ENCODE measurements at regions not wholly inside any gene's neighbourhood (a gene's known extent, or its start where the extent isn't known, plus 50 kb on each side); places are given as distances from the start of the nearest gene placed in this dataset.

GRCh38 chr2:151029406-151030157, 232.1 kb downstream of the RBM43 start:
- intact Hi-C loops (cut with DNase I), result no loop called here
- Histone ChIP-seq H3K4me1 (peaks cover 0 to 15% (median 2%) of the 10 kb centered on the region in 3 donors), H3K27me3 (no peaks in the 10 kb centered on the region), H3K9me3 (no peaks in the 10 kb centered on the region), H3K27ac (no peak overlapping the region), H3K36me3 (no peaks in the 10 kb centered on the region), H3K4me3 (no peak overlapping the region)
- TF ChIP-seq, protein P1, sequence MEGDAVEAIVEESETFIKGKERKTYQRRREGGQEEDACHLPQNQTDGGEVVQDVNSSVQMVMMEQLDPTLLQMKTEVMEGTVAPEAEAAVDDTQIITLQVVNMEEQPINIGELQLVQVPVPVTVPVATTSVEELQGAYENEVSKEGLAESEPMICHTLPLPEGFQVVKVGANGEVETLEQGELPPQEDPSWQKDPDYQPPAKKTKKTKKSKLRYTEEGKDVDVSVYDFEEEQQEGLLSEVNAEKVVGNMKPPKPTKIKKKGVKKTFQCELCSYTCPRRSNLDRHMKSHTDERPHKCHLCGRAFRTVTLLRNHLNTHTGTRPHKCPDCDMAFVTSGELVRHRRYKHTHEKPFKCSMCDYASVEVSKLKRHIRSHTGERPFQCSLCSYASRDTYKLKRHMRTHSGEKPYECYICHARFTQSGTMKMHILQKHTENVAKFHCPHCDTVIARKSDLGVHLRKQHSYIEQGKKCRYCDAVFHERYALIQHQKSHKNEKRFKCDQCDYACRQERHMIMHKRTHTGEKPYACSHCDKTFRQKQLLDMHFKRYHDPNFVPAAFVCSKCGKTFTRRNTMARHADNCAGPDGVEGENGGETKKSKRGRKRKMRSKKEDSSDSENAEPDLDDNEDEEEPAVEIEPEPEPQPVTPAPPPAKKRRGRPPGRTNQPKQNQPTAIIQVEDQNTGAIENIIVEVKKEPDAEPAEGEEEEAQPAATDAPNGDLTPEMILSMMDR (IDR thresholded peaks at IDR 0.05), result no peak
- TF ChIP-seq POLR2A (IDR thresholded peaks at IDR 0.05), result no peak
- 57% methylated on average over 4 of the region's 4 CpGs for WGBS, 2 donors
- no peak for DNase-seq

- intact Hi-C loops (cut with DNase I), result no loop called here
- Histone ChIP-seq H3K27me3 (no peaks in the 10 kb centered on the region), H3K9me3 (no peaks in the 10 kb centered on the region), H3K36me3 (no peaks in the 10 kb centered on the region), H3K4me1 (peaks cover 0 to 14% (median 2%) of the 10 kb centered on the region in 3 donors), H3K27ac (no peak overlapping the region), H3K4me3 (no peak overlapping the region)
- DNase-seq, result no peak
- TF ChIP-seq POLR2A (IDR thresholded peaks at IDR 0.05), result no peak
- TF ChIP-seq, protein P1 (IDR thresholded peaks at IDR 0.05), result no peak
These were observed 232.9 kb downstream of the RBM43 start for GRCh38 chr2:151028691-151029176.

DNA sequence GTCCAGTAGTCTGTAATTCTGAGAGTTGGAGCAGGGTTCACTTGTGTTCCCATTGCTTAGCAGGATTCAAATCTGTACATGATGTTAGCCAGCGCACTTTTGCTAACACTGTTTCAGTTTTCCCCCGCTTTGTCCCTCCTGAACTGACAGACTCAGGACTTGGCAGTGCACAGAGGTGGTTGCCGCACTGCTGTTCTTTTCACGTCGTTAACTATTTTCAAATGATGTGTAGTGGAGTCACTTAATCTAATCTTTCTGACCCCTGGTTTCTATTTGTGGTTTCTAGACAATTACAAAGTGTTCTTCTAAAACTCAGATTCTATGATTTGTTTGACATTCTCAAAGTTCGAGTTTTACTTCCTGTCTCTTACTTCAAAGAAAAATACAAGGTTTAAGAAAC, 234.5 kb downstream of the RBM43 start:
- Histone ChIP-seq H3K27me3 (no peaks in the 10 kb centered on the region), H3K36me3 (no peaks in the 10 kb centered on the region), H3K4me3 (no peak overlapping the region), H3K27ac (no peak overlapping the region), H3K9me3 (no peaks in the 10 kb centered on the region), H3K4me1 (no peaks in the 10 kb centered on the region)
- WGBS, 2 donors, result 69 to 71% methylated on average over 6 of the region's 6 CpGs
- no peak for TF ChIP-seq POLR2A (IDR thresholded peaks at IDR 0.05)
- TF ChIP-seq, protein P1 (IDR thresholded peaks at IDR 0.05), result no peak
- intact Hi-C loops (cut with DNase I), result no loop called here
- no peak for DNase-seq

GRCh38 chr2:151025816-151026215, 235.8 kb downstream of the RBM43 start:
- Histone ChIP-seq H3K4me3 (no peak overlapping the region), H3K9me3 (no peaks in the 10 kb centered on the region), H3K4me1 (no peaks in the 10 kb centered on the region), H3K27ac (no peak overlapping the region), H3K27me3 (no peaks in the 10 kb centered on the region), H3K36me3 (no peaks in the 10 kb centered on the region)
- DNase-seq, result no peak
- intact Hi-C loops (cut with DNase I), result no loop called here
- TF ChIP-seq POLR2A (IDR thresholded peaks at IDR 0.05), result no peak
- TF ChIP-seq, protein P1 (IDR thresholded peaks at IDR 0.05), result no peak
- WGBS, 2 donors, result 67 to 83% methylated on average over 1 of the region's 1 CpG

GRCh38 chr2:151024696-151025251, 236.9 kb downstream of the RBM43 start:
- no peak overlapping the region for H3K27ac ChIP-seq
- intact Hi-C loops (cut with DNase I), result no loop called here
- TF ChIP-seq, protein P1 (IDR thresholded peaks at IDR 0.05), result no peak
- no peak for TF ChIP-seq POLR2A (IDR thresholded peaks at IDR 0.05)
- no peaks in the 10 kb centered on the region for H3K36me3 ChIP-seq
- no peaks in the 10 kb centered on the region for H3K4me1 ChIP-seq
- no peaks in the 10 kb centered on the region for H3K9me3 ChIP-seq
- no peak overlapping the region for H3K4me3 ChIP-seq
- 39 to 68% methylated on average over 4 of the region's 4 CpGs for WGBS, 2 donors
- DNase-seq, result no peak
- no peaks in the 10 kb centered on the region for H3K27me3 ChIP-seq

All from esophagus squamous epithelium (tissue), 5 donors.